Stimulated activated CD4-positive, alpha-beta T cell treated with anti-CD3 and anti-CD28 coated beads, Interleukin-1b, Interleukin-23, amount 100 ng/mL, for 4 hours (primary cell): ENCODE measurements at regions not wholly inside any gene's neighbourhood (a gene's known extent, or its start where the extent isn't known, plus 50 kb on each side); places are given as distances from the start of the nearest gene placed in this dataset.

Experiments
- DNase-seq, 2 donors: peaks; one replicate each; pipeline ENCODE4 v3.0.0-alpha.2; 2020; ENCODE audit warnings: low read depth in 2 of 2

DNA sequence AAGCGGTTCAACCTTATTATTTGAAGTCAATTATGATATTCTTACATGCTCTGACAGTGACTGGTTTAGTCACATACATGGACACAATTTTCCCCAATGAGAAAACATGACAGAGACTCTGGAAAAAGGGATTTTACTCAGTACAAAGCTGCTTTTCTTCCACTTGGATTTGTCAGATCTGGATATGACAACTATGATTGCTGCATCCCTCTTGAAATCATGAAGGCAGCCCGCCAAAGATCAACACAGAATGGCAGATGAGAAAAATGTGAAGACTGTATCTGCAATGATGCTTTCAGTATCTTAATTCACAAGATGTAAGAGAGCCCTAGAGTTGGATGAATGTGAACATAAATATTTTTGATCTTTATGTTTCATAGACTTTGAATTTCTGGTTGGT lies 439.6 kb downstream of the CDH8 start:
- DNase-seq = no peak

DNA sequence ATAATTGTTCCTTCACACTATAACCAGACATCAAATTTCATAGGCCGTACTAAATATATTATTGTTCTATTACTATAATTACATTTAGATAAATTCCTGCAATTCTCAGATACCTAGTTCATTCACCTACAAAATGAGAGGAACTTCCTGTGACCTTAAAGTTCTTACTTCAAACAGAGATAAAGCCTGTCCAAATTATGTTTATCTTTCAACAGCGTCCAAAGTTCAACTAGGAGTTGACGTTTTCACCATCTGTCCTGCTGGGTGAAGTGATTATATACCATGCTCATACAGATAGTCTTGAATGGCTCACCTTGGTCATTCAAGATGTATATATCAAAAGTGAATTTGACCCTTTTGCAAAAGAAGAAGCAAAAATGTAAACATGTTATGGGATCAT lies 440.6 kb downstream of the CDH8 start:
- DNase-seq = no peak

DNA sequence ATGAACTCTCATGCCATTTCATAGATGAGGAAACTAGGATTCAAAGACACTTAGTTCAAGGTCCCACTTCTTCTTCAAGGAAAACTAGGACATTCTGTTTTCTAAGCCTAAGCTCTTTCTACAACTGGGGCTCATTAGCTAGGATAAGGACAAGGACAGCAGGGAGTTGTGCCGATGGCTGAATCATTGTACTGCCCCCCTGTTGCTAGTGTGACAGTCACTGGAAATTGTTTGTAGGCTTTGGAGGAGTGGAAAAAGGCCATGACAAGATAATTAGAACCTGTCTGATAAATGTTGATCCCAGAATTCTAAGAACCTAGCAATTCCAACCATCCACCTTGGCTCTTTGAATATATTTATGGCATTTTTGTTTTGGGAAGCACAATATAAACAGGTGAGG lies 445.7 kb downstream of the CDH8 start:
- DNase-seq = no peak

DNA sequence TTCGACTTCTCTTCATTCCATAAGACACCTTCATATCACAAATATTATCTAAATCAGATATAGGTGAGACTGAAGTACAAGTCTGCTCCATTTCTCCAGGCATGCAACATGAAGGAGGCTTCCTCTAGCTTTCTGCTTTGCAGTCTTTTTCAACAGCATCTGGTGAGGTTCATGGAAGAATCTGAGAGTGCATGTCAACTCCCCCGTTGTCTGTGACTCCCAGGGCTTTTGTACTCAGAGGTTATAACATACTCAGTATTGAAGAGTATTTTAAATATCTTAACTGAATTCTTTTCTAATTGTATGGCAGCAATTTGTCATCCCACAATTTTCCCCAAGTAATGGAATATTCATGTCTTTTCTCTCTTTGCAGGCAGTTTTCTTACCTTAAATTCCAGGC lies 448.7 kb downstream of the CDH8 start:
- DNase-seq = no peak

DNA sequence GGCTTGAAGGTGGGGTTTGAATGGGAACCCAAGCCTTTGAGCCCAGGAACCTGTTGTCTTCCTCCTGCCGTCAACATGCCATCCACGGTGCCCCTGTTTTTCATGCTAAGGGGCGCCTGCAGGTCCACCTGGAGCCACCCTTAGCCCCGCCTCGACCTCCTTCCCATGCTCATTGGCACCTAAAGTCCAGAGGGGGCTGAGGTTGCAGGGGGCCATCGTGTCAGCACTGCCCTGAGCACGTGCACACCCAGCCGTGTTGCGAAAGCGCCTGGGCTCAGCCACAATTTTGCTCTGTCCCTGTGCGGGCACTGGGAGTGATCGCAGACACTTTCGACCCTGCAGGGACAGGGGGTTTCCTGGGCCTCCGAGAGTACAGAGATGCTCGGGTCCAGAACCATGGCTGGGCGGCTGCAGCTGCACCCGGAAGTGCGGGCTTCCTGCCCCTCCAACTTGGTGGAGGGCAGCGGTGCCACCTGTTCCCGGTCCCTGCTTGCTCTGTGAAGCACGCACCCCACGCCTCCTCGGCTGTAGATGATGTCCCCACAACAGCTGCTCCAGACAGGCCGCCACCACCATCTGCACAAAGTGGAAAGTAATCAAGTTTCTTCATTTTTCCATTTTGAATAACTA lies 454.7 kb downstream of the CDH8 start:
- DNase-seq = no peak

DNA sequence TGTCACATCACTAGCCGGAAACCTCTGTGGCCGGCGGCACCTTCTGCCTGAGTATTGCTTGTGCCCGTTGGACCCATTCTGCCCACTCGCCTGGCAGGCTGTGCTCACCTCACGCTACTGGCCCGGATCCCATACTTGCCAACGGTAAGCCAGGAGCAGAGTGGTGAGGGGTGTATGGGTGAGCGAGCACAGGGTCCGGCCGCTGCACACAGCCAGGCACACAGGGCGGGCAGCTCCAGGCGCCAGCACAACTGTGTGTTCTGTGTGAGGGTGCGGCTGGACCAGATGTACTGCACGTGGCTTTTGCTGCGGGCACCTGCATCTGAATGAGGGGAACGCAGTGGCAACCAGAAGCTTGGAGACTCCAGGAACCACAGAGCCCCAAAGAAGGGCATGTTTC lies 455.7 kb downstream of the CDH8 start:
- no peak for DNase-seq

DNA sequence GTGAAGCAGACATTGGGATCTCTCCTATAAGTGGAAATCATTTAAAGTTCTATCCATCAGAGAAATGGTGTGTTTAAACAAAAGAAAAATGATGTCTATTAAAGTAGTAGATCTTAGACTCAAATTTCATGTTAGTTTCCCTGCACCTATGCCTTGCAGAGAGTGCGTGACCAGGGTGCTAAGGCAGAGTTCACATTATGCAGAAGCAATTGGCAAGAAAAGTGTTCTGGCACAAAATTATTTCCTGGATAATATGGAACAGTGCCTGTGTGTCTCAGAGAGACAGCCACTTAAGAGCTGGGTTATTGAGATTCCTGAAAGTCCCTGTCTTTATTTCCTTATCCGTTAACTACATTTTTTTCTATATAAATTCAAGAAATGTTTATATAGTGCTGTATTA lies 457.0 kb downstream of the CDH8 start:
- no peak for DNase-seq

DNA sequence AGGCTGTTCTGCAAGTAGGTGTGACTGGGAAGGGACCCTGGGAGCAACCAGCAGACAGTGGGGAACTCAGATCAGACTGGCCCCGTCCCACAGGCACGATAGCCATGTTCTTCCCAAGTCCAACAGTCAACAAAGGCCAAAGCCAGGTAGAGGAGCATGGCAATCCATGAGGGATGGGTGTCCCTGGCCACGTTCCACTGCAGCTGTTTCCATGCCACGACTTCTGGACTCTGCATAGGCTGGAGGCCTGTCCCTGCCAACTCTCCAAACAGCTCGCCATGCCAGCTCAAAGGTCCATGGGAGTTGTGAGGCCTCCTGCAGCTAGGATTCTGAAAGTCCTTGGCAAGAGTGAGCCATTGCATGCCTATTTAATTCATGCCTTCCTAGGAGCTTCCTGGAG lies 459.8 kb downstream of the CDH8 start:
- DNase-seq = no peak

DNA sequence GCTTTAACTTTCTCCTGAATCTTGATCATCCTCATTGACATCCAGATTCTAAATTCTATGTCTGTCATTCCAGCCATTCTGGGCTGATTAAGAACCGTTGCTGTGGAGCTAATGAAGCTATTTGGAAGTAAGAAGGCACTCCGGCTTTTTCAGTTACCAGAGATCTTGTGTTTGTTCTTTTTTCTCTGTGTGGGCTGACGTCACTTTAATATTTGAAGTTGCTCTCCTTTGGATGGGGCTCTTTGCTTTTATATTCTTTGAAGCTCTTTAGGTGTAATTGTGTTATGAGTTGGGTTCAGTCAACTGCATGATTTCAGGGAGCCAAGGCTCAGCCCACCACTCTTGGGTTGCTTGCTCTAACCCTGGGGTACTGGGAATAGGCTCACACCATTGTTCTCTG lies 460.6 kb downstream of the CDH8 start:
- DNase-seq = no peak

DNA sequence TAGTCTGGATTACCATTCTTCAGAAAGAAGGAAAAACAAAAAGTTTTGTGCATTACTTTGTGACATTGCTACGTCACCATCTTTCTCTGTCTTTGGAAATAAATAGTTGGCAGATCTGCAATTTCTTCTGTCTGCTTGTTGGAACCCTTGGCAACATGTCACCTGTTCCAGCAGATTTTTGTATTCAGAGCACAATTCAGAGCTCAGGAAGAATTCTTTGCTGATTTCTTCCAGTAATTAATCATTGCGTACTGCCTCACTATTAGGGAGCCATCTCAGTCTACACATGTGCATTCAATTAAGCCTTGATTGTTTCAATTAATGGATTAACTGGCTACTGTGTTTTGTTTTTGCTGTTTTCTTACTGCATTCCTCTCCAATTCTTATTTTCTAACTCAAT lies 467.2 kb downstream of the CDH8 start:
- DNase-seq = no peak

DNA sequence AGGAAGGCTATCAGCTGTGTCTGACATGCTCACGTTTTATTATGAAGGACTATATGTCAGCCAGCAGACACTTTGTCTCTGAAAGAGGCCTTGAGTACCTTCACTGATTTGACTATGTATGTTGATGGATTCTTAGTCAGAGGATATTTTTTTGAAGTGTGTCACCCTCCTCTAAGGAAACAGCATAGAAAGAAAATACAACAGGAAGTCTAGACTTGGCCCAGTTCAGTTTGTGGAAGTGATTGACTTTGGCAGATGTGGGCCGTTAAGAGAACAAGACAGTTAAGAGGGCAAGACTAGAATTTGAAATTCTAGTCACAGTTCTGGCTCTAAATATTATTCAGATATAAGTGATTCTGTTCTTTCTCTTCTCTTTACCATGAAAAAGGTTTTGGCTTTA lies 471.5 kb downstream of the CDH8 start:
- DNase-seq = no peak

DNA sequence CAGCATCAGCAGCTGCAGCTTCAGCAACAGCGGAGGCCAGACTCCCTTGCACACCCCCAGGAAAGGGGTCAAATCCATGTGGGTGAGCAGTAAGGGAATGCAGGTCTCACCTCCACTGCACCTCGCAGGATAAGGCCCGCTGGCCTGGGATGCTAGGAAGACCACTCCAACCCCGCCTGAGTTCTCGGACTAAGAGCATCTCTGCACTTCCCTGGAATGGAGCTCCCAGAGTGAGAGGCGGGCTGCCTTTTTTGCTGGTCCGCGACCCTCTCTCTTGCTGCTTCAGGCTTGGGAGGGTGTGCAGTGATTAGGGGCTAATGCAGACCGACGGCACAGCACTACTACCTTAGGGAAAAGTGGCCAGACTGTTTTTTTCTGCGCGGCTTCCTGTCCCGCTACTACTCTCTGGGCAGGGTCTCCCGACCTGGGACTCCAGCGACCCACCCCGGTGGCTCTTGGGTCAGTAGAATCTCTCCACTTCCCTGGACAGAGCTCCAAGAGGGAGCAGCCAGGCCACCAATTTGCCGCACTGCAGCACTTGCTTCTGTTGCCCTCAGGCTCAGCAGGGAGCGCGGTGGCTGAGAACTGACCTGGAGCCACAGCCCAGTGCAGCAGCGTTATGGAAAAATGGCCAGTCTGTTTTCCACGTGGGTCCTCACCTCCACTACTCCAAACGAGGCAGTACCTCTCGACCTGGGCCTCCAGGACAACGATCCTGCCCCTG lies 480.4 kb downstream of the CDH8 start:
- no peak for DNase-seq

DNA sequence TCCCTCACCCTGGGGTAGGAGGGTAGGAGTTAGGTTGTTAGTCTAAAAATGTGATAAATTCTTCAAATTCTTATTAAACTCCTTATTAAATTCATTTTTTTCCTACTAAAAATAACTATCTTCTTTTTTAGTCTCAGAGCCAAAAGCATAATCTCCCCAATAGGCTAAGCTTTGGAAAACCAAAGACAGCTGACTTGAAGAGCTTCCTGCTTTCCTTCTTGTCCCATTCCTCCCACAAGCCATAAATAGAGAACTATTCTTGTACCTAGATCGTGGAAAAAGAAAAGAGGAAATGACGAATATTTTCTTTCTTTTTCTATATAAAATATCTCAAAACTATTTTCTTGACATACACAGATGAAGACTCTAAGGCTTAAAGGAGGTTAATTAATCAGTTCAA lies 486.9 kb downstream of the CDH8 start:
- DNase-seq = no peak

DNA sequence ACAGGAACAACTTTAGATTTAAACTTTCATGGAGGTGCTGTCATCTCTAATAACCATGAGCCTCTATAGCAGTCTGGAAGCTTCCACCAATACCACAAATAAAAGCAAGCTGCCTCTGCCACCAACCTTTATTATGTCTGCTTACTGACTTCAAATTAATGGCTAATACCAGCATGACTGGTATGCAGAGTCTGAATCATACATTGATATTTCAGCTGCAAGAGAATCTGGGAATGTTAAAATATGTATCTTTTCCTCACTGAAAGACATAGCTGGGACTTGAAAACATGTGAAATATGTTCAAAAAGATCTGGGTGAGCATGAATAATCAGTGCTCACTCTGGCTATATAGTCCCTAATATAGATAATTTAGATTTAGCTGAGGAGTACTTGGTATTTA lies 488.6 kb downstream of the CDH8 start:
- no peak for DNase-seq

DNA sequence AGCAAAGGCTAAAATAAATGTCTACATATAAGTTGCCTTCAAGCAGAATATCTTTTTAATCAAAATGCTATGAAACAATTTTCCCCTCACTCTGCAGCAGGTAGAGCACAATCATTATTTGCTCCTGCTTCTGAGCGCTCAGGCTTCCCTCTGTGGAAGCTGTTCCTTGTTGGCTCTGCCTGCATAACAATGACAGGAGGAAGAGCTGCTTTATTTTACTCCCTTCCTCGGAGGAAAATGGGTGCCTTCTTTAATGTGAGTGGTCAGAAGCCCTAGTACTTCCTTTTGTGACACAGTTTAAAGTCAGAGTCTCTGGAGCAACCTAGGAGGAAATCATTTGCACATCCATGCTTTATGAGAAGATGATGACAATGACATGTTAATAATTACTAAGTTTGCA lies 492.1 kb downstream of the CDH8 start:
- no peak for DNase-seq

DNA sequence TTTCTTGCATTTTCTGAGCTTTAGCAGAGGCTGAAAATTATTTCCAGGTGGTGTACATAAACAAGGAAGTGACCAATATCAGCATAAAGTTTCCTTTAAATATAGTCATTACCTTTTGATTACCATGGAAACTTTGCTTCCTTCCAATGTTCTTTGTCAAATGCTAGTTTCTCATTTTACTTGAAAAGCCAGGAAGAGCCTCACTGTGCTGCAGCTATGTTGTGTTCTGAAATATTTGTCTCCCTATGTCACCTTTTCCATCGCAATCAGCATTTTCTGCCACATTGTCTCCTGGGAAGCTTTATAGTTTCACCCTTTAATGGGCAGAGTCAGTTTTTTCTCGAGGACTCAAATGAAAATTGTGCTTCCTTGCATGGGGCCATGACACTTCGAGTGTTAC lies 496.0 kb downstream of the CDH8 start:
- no peak for DNase-seq

DNA sequence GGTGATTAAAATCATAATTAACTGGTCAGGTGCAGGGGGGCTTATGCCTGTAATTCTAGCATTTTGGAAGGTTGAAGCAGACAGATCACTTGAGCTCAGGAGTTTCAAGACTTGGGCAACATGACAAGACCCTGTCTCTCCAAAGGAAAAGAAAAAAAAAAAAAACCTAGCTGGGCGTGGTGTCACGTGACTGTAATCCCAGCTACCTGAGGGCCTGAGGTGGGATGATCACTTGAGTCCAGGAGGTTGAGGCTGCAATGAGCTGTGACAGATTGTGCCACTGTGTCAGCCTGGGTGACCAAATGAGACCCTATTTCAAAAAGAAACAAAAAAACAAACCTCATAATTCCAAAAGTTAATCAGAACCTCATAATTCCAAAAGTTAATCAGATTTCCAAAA lies 505.5 kb downstream of the CDH8 start:
- DNase-seq = no peak

DNA sequence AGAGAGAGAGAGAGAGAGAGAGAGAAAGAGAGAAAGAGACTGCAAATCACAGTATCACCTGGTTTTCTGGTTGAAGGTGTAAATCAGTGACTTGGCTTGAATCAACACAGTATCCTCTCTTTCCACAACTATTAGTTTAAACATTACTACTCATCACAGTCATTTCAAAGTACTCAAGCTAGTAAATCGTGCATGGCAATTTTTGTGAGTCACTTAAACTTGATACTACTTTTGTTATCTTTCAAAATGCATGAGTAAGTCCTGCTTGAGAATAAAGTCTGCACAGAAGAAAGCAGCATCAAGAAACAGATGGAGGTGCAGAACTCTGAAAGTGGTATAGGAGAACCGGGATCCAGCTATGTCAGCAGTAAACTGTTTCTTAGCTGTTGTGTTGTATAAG lies 535.4 kb downstream of the CDH8 start:
- DNase-seq = no peak

DNA sequence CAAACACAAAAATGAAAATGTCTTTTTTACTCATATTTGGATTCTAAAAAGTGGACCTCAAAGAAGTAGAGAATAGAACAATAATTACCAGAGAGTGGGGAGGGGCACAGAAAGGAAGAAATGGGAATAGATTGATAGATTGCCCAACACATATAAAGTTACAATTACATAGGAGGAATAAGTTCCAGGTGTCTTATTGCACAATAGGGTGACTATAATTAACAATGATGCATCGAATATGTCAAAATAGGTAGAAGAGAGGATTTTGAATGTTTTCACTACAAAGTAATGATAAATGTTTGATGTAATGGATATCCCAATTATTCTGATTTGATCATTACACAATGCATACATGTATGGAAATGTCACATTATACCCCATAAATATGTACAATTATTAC lies 556.0 kb downstream of the CDH8 start:
- DNase-seq = no peak

DNA sequence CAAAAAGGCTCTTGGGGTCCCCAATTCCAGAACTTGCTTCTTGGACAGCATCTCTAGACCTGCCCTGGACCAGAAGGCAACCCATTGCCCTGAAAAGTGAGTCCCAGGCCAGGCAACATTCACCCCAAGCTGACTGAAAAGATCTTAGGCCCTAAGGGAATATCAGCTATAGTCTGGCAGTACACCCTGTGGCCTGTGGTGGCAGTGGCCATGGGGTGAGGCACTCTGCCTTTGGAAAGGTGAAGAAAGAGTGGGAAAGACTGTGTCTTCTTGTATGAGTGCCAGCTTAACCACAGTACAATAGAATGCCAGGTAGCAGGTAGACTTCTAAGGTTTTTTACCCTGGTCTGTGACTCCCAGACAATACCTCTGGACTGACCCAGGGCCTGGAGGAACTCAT lies 564.5 kb downstream of the CDH8 start:
- DNase-seq = no peak

DNA sequence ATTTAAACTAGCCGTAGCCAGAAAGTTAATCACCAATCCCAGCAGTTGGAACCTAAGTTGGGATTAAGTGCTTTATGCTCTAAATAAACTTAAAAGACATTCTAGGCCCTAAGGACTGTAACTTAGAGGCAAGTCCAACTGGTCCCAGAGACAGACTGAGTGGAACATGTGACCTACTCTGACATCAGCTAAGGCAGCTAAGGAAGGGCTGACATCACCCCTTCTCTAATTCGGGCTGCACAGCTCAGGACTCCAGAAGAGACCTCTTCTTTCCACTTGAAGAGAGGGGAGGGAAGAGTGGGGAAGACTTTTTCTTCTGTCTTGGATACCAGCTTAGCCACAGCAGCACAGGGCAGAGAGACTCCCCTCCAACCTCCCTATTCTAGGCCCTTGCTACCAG lies 565.2 kb downstream of the CDH8 start:
- no peak for DNase-seq

DNA sequence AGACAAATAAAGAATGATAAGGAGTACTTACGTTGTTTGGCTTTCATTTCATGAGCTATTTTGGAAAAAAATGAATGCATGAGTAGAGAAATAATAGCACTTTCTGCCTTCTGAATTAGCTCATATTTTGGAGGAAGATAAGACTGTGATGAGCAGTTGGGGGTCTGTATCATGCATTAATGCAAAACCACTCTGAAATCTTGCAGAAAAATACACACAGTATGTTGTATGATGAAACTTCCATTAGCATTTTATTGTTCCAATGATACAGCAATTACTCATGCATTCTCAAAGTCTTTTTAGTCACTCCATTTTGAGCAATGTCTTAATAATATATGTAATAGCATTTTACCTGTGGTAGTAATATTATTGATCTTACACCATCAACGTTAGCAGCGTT lies 571.0 kb downstream of the CDH8 start:
- DNase-seq = no peak

DNA sequence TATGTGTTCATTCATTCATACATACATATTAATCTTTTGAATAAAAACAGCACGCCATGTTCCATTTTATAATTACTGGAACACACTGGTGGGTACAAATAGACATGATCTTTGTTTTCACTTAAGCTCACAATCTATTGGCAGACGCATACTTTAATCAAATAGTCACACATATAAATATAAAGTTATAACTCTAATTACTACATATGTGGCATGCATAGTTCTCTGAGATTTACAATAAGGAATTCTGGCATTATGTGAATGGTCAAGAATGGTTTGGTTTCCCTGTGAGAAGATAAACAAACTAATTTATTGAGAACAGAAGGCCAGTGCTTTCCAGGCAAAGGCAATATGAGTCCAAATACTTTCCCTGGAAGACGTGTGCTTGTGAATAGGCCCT lies 576.2 kb downstream of the CDH8 start:
- DNase-seq = no peak

DNA sequence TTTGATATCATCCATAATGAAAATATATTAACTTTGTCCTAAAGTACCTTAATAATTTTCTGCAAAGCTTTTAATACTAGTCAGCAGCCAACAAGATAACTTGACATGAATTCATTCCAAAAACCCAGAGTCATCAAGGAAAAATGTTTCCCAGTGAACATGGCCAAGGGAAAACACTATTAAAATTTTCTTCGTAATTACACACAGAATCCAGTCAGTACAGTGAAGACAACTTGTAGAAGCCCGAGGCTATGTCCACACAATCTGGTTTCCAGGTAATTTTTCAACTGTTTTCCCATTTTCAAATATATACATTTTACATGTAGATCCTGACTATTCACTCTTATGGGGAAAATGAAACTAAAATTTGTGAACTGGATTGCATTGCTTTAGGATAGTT lies 600.9 kb downstream of the CDH8 start:
- no peak for DNase-seq
